ENCODE measurements at regions not wholly inside any gene's neighbourhood (a gene's known extent, or its start where the extent isn't known, plus 50 kb on each side); places are given as distances from the start of the nearest gene placed in this dataset.

DNA sequence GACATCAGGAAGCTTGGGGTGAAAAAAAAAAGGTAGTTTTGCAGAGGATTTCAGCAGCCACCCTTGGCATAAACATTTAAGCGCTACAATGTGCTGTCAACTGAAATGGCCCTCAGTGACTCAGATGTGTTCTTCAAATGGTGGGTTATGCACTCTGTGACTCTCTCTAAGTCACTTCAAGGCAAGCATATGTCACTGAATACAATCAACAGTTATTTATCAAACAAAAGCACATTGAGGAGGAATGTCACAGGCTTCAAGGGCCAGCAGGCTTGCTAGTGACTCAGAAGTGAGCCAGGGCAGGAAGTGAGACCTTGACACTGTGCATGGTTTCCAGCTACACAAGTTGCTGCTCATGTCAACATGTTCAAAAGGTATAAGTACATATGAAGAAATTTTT, 523.7 kb upstream of the HTR2A start:
- Histone ChIP-seq H3K4me3 (ENCODE audit: low read depth, low read length) (no peak overlapping the region), H3K36me3 (ENCODE audit: control insufficient read depth in 2 of 2, insufficient read depth in 1 of 2, low read length in 2 of 2) (no peaks in the 10 kb centered on the region), H3K4me1 (ENCODE audit: control insufficient read depth, insufficient read depth, low read length) (no peaks in the 10 kb centered on the region), H3K9me3 (ENCODE audit: control insufficient read depth, insufficient read depth, low read depth, low read length) (no peaks in the 10 kb centered on the region), H3K27ac (ENCODE audit: extremely low read depth, low read depth, low read length) (no peak overlapping the region)
- ChIA-PET CTCF (interaction anchor here (0.6 to 1.3 kb wide), 2 partner anchors 15 to 43 kb away, joined by 3 to 4 read pairs; no protein-coding TSS in a partner anchor), POLR2A (no interaction called here)
- TF ChIP-seq GFI1B (tag by site-specific recombination; IDR thresholded peaks at IDR 0.05) = no peak
- no peak for TF ChIP-seq KLF1 (tag by site-specific recombination; IDR thresholded peaks at IDR 0.05)
- no peak for TF ChIP-seq SCRT2 (tag by site-specific recombination; IDR thresholded peaks at IDR 0.05)
- no peak for TF ChIP-seq BCL11A (tag by site-specific recombination; IDR thresholded peaks at IDR 0.05; ENCODE audit: low read depth)
- no peak for TF ChIP-seq EGR2 (tag by site-specific recombination; IDR thresholded peaks at IDR 0.05; ENCODE audit: low read depth)
- TF ChIP-seq ZSCAN16 (tag by site-specific recombination; IDR thresholded peaks at IDR 0.05) = no peak
- no peak for TF ChIP-seq ZNF175 (tag by site-specific recombination; IDR thresholded peaks at IDR 0.05)
- no peak for TF ChIP-seq ZNF174 (tag by site-specific recombination; IDR thresholded peaks at IDR 0.05)
- TF ChIP-seq ZNF664 (tag by site-specific recombination; IDR thresholded peaks at IDR 0.05) = no peak
- TF ChIP-seq ZNF660 (tag by site-specific recombination; IDR thresholded peaks at IDR 0.05) = no peak
- no peak for TF ChIP-seq ZNF529 (tag by site-specific recombination; IDR thresholded peaks at IDR 0.05; ENCODE audit: insufficient replicate concordance)

DNA sequence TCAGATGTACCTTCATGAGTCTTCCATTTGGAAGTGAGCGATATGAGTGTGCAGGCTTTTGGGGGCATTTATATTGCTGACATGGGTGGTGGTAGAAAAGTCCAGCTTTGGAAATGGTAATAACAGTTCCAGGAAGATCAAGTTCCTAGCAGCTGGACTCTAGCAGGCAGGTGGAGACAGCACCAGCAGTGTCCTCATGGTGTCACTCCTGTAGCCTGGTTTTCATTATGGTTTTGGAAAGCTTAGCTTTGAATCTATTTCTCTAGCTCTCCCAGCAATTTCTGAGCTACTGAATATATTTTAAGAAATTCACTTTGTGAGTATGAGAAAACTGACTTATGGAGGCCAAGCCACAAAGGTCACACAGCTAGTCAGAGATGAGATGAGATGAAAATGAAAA, 523.2 kb upstream of the HTR2A start:
- TF ChIP-seq ZNF221 (tag by site-specific recombination; IDR thresholded peaks at IDR 0.05; ENCODE audit: borderline replicate concordance) = no peak
- TF ChIP-seq ZNF560 (tag by site-specific recombination; IDR thresholded peaks at IDR 0.05; ENCODE audit: borderline replicate concordance) = no peak
- no peak for TF ChIP-seq ZNF214 (tag by site-specific recombination; IDR thresholded peaks at IDR 0.05; ENCODE audit: borderline replicate concordance)
- TF ChIP-seq, protein P1, sequence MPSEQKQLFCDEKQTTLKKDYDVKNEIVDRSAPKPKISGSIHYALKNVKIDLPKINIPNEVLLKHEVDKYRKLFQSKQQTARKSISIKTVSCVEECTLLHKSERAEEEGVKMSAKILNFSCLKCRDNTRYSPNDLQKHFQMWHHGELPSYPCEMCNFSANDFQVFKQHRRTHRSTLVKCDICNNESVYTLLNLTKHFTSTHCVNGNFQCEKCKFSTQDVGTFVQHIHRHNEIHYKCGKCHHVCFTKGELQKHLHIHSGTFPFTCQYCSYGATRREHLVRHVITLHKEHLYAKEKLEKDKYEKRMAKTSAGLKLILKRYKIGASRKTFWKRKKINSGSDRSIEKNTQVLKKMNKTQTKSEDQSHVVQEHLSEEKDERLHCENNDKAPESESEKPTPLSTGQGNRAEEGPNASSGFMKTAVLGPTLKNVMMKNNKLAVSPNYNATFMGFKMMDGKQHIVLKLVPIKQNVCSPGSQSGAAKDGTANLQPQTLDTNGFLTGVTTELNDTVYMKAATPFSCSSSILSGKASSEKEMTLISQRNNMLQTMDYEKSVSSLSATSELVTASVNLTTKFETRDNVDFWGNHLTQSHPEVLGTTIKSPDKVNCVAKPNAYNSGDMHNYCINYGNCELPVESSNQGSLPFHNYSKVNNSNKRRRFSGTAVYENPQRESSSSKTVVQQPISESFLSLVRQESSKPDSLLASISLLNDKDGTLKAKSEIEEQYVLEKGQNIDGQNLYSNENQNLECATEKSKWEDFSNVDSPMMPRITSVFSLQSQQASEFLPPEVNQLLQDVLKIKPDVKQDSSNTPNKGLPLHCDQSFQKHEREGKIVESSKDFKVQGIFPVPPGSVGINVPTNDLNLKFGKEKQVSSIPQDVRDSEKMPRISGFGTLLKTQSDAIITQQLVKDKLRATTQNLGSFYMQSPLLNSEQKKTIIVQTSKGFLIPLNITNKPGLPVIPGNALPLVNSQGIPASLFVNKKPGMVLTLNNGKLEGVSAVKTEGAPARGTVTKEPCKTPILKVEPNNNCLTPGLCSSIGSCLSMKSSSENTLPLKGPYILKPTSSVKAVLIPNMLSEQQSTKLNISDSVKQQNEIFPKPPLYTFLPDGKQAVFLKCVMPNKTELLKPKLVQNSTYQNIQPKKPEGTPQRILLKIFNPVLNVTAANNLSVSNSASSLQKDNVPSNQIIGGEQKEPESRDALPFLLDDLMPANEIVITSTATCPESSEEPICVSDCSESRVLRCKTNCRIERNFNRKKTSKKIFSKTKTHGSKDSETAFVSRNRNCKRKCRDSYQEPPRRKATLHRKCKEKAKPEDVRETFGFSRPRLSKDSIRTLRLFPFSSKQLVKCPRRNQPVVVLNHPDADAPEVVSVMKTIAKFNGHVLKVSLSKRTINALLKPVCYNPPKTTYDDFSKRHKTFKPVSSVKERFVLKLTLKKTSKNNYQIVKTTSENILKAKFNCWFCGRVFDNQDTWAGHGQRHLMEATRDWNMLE (tag by site-specific recombination; conservative IDR thresholded peaks at IDR 0.05; ENCODE audit: low read depth) = no peak
- no peak for TF ChIP-seq ZNF391 (tag by site-specific recombination; IDR thresholded peaks at IDR 0.05; ENCODE audit: borderline replicate concordance, low read depth)
- TF ChIP-seq ZNF184 (tag by site-specific recombination; IDR thresholded peaks at IDR 0.05) = no peak
- TF ChIP-seq GLI2 (tag by site-specific recombination; IDR thresholded peaks at IDR 0.05; ENCODE audit: borderline replicate concordance, low read depth) = no peak
- TF ChIP-seq KLF7 (tag by site-specific recombination; IDR thresholded peaks at IDR 0.05; ENCODE audit: borderline replicate concordance) = no peak
- TF ChIP-seq OVOL3 (tag by site-specific recombination; IDR thresholded peaks at IDR 0.05) = no peak
- TF ChIP-seq, protein P2, sequence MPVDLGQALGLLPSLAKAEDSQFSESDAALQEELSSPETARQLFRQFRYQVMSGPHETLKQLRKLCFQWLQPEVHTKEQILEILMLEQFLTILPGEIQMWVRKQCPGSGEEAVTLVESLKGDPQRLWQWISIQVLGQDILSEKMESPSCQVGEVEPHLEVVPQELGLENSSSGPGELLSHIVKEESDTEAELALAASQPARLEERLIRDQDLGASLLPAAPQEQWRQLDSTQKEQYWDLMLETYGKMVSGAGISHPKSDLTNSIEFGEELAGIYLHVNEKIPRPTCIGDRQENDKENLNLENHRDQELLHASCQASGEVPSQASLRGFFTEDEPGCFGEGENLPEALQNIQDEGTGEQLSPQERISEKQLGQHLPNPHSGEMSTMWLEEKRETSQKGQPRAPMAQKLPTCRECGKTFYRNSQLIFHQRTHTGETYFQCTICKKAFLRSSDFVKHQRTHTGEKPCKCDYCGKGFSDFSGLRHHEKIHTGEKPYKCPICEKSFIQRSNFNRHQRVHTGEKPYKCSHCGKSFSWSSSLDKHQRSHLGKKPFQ (tag by site-specific recombination; IDR thresholded peaks at IDR 0.05) = no peak
- no peak for TF ChIP-seq TRIM28 (IDR thresholded peaks at IDR 0.05; ENCODE audit: borderline replicate concordance, low read length)
- no peak for TF ChIP-seq SP3 (tag by site-specific recombination; IDR thresholded peaks at IDR 0.05)
- no peak for TF ChIP-seq ZNF157 (tag by site-specific recombination; IDR thresholded peaks at IDR 0.05)
- no peak for TF ChIP-seq YY1 (tag by site-specific recombination; IDR thresholded peaks at IDR 0.05)
- Histone ChIP-seq H3K4me3 (ENCODE audit: low read depth, low read length) (no peak overlapping the region), H3K27ac (ENCODE audit: extremely low read depth, low read depth, low read length) (no peak overlapping the region), H3K36me3 (ENCODE audit: control insufficient read depth in 2 of 2, insufficient read depth in 1 of 2, low read length in 2 of 2) (no peaks in the 10 kb centered on the region), H3K4me1 (ENCODE audit: control insufficient read depth, insufficient read depth, low read length) (no peaks in the 10 kb centered on the region), H3K9me3 (ENCODE audit: control insufficient read depth, insufficient read depth, low read depth, low read length) (no peaks in the 10 kb centered on the region)
- CTCF ChIA-PET = interaction anchor here (0.5 to 1.3 kb wide), 3 partner anchors 9 to 43 kb away, joined by 3 to 4 read pairs (median 3); no protein-coding TSS in a partner anchor
- POLR2A ChIA-PET = no interaction called here
